ENCODE measurements at regions not wholly inside any gene's neighbourhood (a gene's known extent, or its start where the extent isn't known, plus 50 kb on each side); places are given as distances from the start of the nearest gene placed in this dataset.
"Not testable (repeated sequence)": the region's sequence is repeated elsewhere in the genome, so short reads cannot be mapped to it uniquely, and the experiment has no call there.

- DNase-seq (ENCODE audit: low read depth in 2 of 2) = not testable (repeated sequence)
Observed at GRCh38 chr1:5766996-5767395, 225.2 kb downstream of the NPHP4 start.

DNA sequence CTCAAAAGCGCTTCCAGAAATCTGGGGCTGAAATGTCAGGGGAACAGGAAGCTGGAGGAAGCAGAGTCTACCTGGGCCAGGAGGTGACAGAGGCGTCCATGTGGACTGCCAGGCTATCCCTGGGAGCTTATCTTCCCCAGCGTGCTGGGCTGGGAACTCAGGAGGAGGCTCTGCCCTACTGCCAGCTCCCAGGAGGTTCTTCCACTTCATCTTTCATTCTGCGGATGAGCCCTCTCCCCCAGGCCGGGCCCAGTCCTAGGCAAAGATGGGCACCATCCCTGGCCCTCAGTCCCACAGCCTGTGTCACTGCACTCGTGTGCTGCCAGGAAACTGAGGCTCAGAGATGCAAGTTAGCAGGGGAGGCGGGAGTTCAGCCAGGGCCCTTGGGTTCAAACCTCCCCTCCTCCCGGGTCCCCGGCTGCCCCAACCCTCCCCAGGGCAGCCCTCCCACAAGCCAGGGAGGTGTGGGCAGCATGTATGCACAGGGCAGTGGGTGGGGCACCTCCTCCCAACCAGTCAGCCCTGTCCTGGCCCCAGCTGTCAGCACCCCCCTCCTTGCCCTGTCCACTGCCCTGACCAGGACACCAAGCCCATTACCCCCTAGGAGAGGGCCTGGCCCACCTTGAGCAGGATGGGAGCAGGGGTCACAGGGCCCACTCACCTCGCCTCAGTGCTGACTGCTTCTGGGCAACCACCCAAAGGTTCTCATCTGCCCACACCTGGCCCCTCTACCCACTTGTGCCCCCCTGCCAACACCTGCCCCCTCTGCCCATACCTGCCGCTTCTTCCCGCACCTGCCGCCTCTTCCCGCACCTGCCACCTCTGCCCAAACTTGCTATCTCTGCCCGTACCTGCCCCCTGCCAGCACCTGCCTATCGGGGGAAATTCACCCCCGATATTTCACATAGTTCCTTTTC, 226.0 kb downstream of the NPHP4 start:
- DNase-seq (ENCODE audit: low read depth in 2 of 2) = no peak

GRCh38 chr1:5765483-5765882, 226.7 kb downstream of the NPHP4 start:
- no peak for DNase-seq (ENCODE audit: low read depth in 2 of 2)

- DNase-seq (ENCODE audit: low read depth in 2 of 2) = no peak
Observed at GRCh38 chr1:5764959-5765358, 227.3 kb downstream of the NPHP4 start.

GRCh38 chr1:5764464-5764863, 227.8 kb downstream of the NPHP4 start:
- DNase-seq (ENCODE audit: low read depth in 2 of 2) = no peak

- DNase-seq (ENCODE audit: low read depth in 2 of 2) = no peak
Observed at GRCh38 chr1:5763696-5764370, 228.4 kb downstream of the NPHP4 start.

- no peak for DNase-seq (ENCODE audit: low read depth in 2 of 2)
Observed at GRCh38 chr1:5758859-5759578, 233.2 kb downstream of the NPHP4 start.

GRCh38 chr1:5758000-5758858, 234.0 kb downstream of the NPHP4 start:
- DNase-seq (ENCODE audit: low read depth in 2 of 2) = no peak

DNA sequence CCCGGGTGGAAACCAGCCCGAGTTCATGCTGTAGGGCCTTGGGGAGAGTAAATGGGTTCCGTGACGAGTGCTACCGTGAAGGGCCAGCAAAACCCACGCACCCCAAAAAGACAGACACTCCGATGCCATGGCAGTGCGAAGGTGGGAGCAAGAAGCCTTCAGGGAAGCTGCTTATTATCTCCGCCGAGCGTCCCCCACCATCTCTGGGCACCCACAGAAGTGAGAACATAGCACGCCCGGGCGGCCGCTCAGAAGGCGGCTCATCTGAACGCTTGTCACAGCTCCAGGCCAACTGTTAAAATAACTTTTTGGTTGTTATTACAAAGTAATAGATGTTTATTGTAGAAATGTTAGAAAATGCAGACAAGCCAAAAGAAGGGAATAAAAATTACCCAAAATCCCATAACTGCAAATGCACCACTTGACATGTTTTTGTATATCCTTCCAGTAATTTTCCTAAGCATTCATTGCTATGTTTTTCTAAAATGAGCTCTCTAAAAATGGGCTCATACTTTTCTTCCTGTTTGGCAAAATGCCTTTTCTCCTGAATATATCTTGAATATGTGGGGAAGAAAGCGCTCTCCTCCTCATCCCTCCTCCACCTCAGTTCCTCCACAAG, 234.9 kb downstream of the NPHP4 start:
- no peak for DNase-seq (ENCODE audit: low read depth in 2 of 2)

DNA sequence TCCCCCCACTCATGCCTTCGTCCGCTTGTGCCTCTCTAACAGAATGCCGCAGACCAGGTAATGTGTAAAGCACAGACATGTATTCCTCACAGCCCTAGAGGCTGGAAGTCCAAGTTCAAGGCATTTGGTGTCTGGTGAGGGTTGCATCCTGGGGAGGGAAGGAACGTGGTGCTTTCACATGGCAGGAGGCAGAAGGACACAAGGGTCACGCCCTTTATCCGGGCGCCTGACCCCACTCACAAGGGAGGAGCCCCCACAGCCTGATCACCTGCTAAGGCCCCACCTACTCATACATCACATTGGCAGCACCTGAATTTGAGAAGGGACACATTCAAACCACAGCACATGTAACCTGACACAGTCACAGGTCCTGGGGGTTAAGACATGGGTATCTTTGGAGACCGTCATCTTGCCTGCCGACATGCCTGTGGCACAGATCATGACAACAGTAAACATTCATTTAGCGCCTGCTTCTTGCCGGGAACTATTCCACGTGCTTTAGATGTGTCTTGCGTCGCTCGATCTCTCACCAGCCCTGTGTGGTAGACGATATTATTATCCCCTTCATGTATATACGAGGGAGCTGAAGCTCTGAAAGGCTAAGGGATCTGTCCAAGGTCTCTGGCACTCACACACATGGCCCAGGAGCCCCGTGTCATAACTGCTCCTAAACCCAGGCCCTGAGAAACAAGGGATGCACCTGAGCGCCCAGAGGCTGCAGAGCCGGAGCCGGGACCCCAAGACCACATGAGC, 235.6 kb downstream of the NPHP4 start:
- no peak for DNase-seq (ENCODE audit: low read depth in 2 of 2)

DNA sequence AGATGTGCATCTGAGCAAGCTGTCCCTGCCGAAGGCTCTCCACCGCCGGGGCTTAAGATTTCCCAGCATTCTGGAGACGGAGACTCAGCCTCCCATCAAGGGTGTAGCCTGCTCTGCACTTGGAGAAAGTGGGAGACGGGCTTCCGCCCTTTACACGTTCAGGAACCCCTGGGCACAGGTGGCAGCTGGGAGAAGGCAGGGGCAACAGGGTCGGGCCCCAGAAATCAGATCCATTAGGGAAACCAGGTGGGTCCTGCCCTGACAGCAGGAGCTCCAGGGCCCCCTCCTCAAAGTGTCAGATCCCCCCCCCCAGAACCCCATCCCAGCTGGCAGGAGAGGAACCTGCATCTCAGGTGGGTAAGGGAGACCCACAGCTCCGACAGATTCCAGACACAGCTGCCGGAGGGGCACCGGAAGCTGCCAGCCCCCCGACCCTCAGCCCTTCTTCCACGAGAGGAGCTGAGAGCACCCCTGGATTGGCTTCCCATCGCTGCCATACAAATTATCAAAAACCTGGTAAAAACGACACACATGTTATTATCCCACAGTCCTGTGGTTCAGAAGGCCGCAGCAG, 236.6 kb downstream of the NPHP4 start:
- no peak for DNase-seq (ENCODE audit: low read depth in 2 of 2)

DNA sequence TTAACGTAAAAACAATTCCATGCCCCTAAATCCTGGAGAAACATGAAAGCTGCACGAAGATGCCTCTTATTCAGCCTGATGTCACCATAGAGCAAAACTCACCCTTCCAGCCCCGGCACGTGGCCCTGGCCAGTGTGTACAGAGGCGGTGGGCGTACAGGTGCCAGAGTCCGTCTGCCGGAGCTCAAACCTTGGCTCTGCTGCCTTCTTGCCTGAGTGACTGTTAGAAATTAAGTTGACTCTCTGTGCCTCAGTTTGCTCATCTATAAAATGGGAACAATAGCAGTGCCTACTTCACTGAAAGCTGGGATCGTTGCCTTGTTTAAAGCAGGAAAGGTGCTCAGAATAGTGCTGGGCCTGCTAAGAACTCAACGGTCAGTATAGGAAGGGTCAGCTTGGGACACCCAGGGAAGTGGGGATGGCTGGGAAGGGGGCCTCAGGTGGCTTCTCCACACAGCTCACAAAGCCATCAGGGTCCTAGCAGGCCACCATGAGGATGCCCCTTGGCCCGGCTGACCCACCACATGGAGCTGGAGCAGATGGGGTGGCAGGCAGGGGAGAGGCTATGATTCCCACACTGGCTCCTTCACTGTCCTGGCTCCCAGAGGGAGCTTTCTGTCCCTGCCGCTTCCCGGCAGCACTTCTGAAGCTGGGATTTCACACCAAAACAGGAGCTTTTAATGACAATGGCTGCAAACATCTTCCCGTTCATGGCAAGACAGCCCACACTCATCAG, 237.2 kb downstream of the NPHP4 start:
- no peak for DNase-seq (ENCODE audit: low read depth in 2 of 2)

DNA sequence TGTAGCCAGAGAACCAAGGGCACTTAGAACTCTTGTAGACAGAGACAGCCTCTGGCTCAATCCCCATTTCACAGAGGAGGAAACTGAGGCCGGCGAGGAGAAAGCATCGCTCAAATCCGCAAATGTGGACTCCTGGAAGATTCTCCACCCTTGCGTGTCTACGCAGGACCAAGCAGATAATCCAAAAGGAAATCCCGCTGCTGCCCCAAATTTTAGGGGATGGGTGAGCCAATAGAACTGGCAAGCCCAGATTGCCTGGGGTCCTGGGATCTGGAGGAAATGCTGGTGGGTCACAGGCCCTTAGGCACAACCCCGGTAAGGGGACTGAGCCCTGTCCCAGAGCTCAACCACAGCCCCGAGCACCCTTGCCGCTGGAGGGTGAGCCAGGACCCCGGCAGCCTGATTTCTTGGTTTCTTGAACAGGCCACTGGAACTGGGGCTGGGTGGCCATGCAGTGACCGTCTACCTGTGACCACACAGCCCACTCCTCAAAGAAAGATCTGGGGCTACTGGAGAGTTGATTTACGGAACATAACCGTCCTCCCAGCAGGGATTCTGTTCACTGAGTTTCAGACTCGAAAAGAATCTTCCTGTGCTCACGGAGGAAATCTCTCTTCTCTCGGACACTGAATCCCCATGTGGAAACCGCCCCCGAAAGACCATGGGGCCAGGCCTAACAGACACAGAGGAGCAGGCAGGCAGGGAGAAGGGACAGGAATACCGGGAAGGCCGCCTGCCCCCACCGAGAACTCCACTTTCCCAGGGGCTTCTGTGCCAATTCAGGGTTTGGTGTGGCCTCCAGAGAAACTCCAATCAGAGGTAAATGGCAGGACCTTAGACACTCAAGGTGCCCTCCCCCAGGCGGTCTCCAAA, 238.4 kb downstream of the NPHP4 start:
- DNase-seq (ENCODE audit: low read depth in 2 of 2) = no peak

GRCh38 chr1:5752746-5753548, 239.3 kb downstream of the NPHP4 start:
- DNase-seq (ENCODE audit: low read depth in 2 of 2) = no peak

GRCh38 chr1:5751833-5752745, 240.1 kb downstream of the NPHP4 start:
- DNase-seq (ENCODE audit: low read depth in 2 of 2) = no peak

GRCh38 chr1:5751163-5751540, 241.1 kb downstream of the NPHP4 start:
- no peak for DNase-seq (ENCODE audit: low read depth in 2 of 2)

Data from stimulated activated CD4-positive, alpha-beta T cell treated with anti-CD3 and anti-CD28 coated beads, Interleukin-12 subunit alpha, Interleukin-12 subunit beta, amount 100 ng/mL, for 24 hours (primary cell).